T-helper 1 cell treated with Interleukin-12 subunit alpha and Interleukin-12 subunit beta and Interleukin-4 antibody, amounts not matched to agents 30 ng/mL and 1 ng/mL, for 36 hours (primary cell): ENCODE measurements at regions not wholly inside any gene's neighbourhood (a gene's known extent, or its start where the extent isn't known, plus 50 kb on each side); places are given as distances from the start of the nearest gene placed in this dataset.

Experiments used
- intact Hi-C: fragments of 100-400 bp; cut with micrococcal nuclease; formaldehyde crosslinking; loops from one replicate; pipeline ENCODE4 v1.15.1; 2024

- intact Hi-C loops, result no loop called here
These were observed 190.0 kb downstream of the FOXL1 start for GRCh38 chr16:86768228-86768791.

- intact Hi-C loops, result no loop called here
These were observed 190.7 kb downstream of the FOXL1 start for GRCh38 chr16:86768999-86769398.

- intact Hi-C loops, result no loop called here
These were observed 193.4 kb downstream of the FOXL1 start for GRCh38 chr16:86771506-86772460.

GRCh38 chr16:86772671-86773353 is 194.5 kb downstream of the FOXL1 start:
- intact Hi-C loops, result no loop called here

- intact Hi-C loops, result no loop called here
These were observed 195.0 kb downstream of the FOXL1 start for GRCh38 chr16:86773354-86773715.

- intact Hi-C loops, result no loop called here
These were observed 196.6 kb downstream of the FOXL1 start for GRCh38 chr16:86774931-86775330.

GRCh38 chr16:86775511-86775921 is 197.2 kb downstream of the FOXL1 start:
- intact Hi-C loops, result no loop called here

- intact Hi-C loops, result no loop called here
These were observed 199.1 kb downstream of the FOXL1 start for GRCh38 chr16:86777381-86777946.

- intact Hi-C loops, result no loop called here
These were observed 199.9 kb downstream of the FOXL1 start for GRCh38 chr16:86778108-86778745.

GRCh38 chr16:86778978-86779377 is 200.6 kb downstream of the FOXL1 start:
- intact Hi-C loops, result no loop called here

GRCh38 chr16:86781046-86781445 is 202.7 kb downstream of the FOXL1 start:
- intact Hi-C loops, result no loop called here

GRCh38 chr16:86783636-86784626 is 205.6 kb downstream of the FOXL1 start:
- intact Hi-C loops, result no loop called here

GRCh38 chr16:86786338-86786737 is 208.0 kb downstream of the FOXL1 start:
- intact Hi-C loops, result no loop called here

- intact Hi-C loops, result no loop called here
These were observed 208.6 kb downstream of the FOXL1 start for GRCh38 chr16:86786994-86787393.

- intact Hi-C loops, result no loop called here
These were observed 209.2 kb downstream of the FOXL1 start for GRCh38 chr16:86787538-86787937.

GRCh38 chr16:86789621-86790051 is 211.3 kb downstream of the FOXL1 start:
- intact Hi-C loops, result no loop called here

GRCh38 chr16:86791287-86792035 is 213.1 kb downstream of the FOXL1 start:
- intact Hi-C loops, result no loop called here

GRCh38 chr16:86794216-86794864 is 216.0 kb downstream of the FOXL1 start:
- intact Hi-C loops, result no loop called here

GRCh38 chr16:86797700-86798099 is 219.4 kb downstream of the FOXL1 start:
- intact Hi-C loops, result no loop called here
